GM04503 (cell line): ENCODE measurements at regions not wholly inside any gene's neighbourhood (a gene's known extent, or its start where the extent isn't known, plus 50 kb on each side); places are given as distances from the start of the nearest gene placed in this dataset.

Source experiments
- DNase-seq: peaks from one replicate; pipeline ENCODE4 v3.0.0-alpha.2; 2012; ENCODE audit warnings: low read depth

DNA sequence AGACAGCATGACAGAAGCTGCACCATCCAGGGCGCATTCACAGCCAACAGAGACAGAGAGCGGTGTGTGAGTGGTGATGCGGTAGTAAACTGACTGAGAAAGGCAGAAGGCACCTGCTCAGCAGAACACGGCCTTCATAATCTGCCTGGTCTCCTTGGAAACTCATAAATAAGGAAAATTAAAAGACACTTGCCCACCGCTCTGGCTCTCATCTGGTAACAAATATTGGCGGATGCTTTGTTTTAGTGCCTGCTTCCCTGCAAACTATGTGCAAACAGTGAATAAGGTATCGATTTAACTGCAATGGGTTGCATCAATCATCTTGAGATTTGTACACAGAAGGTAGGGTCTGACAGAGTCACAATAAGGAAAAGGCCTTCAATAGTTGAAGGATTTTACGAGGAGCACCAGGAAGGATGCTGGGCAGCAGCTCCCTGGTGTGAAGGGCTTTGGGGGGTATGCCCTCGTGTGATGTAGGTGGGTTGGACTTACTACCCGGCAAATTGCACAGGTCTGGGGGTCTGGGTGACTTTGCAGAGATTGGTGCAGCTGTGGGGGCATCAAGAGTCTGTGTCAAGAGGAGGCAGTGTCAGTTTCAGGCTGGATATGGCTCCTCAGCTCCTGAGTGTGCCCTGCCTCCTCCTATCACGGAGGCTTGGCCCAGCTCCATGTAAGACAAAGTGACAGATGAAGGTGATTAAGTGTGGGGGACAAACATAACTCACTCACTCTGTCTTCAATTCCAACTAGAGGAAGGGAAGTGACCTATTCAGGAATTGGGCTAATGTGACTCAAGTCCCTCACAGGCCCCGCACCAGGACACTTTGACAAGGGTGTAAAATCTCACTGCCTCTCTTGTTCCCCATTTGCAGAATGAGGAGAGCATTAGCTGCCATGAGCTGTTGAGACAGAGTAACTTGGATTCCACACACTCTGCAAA, 166.7 kb downstream of the ICE1 start:
- no peak for DNase-seq

DNA sequence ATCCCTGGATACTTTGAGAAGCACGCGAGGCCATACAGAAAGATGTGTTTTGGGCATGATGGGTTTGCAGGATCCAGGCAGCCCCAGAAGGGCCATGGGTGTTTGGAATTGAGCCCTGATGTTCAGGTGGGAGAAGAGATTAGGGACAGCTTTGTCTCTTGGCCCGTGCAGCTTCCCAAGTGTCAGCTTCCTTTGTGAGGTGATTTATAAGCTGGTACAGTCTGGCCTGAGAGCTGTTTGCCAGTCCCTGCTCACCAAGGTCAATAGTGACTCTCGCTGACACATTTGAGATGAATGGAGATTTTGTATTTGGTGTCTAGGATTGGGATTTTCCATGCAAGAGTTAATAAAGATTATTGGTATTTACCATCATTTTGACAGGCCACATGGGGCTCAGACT, 165.9 kb downstream of the ICE1 start:
- no peak for DNase-seq

DNA sequence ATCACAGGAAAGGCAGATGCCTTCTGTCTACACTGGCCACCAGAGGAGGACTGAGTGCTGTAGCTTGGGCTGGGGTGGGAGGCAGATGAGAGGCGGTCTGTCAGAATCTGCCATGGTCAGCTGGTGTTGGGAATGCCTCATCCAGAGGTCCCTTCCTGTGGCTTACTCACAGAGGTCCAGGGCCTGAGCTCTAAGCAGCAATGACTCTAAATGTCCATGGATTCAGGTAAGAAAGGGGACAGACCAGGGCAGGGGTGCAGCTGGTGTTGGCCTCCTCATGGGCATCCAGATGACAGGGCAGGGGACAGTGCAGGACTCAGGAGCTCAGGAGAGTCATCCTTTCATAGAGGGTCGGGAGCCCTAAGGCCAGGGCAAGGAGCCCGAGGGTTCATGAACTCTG, 165.0 kb downstream of the ICE1 start:
- DNase-seq: no peak

DNA sequence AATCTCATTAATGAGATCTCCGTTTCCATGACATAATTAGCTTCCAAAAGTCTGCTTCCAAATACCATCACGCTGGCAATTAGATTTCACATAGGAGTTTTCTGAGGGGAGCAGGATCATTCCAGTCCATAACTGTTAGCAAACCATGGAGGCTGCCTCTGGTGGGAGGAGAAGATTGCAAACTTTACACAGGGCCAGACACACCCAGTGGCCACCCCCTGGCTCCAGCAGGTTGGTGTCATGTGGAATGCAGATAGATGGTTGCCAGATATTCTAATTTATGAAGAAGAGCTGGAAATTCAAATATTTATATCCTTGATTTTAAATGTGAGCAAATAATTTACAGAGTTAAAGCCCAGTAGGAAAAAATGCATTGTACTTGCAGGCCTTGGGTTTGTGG, 164.2 kb downstream of the ICE1 start:
- DNase-seq: no peak

DNA sequence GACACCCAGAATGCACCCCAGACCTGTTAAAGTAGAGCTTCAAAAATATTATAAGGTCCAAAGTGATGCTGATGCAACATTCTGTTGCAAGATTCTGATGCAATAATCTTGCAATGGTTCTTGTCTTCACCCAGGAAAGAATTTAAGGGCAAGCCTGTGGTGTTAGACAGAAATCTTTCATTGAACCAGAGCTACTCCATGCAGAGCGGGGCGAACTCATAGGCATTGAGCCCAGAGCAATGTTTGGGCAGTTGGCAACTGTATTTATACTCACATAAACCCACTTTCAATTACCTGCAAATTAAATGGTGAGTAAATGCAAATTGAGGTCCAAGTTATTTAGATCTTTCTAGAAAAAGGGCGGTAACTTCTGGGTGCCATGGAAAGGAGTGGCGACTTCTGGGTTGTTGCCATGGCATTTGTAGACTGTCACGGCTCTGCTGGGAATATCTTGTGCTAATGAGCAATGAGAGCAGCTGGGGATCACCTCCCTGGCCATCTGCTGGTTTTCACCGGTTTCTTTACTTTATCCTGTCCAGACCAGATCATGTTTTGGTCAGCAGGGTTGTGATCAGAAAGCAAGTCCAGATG, 163.4 kb downstream of the ICE1 start:
- no peak for DNase-seq

DNA sequence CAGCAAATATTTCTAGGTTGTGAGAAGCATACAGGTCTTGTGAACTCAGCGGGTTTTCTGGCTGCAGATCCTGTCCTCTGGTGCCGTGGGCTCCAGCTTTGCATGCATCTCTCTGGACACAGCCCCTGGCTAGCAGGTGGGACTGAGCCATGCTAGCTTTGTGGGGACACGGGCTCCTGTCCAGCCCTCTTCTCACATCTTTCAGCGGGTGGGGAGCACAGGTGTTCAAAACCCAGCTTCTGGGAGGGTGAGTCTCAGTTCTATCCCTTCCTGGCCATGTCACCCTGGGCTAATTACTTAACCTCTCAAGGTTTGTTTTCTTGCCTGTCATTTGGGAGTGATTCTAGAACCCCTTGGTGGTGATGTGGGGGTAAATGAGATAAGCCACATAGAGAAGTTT, 162.3 kb downstream of the ICE1 start:
- DNase-seq: no peak

DNA sequence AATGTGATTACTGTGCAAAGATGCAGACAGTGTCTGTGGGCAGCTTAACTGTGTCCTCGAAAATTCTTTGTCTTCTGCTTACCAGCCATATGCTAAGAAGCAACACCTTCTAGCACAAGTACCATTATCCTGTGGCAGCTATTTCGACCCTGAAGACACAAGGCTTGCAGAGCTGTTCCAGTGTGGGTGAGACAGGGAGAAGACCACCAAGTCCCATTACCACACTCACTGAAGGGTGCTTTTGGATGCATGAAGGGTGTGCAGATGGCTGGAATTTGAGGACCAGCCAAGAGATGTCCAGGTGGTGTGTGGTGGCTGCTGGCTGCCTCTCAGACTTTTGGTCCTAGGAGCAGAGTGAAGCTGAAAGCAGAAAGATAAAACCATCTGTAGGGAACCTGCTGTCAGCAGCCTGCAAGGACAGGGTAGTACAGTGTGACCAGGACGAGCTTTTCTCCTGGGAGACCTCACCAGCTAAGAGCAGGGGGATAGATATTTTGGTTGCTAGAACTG, 161.8 kb downstream of the ICE1 start:
- DNase-seq: no peak

DNA sequence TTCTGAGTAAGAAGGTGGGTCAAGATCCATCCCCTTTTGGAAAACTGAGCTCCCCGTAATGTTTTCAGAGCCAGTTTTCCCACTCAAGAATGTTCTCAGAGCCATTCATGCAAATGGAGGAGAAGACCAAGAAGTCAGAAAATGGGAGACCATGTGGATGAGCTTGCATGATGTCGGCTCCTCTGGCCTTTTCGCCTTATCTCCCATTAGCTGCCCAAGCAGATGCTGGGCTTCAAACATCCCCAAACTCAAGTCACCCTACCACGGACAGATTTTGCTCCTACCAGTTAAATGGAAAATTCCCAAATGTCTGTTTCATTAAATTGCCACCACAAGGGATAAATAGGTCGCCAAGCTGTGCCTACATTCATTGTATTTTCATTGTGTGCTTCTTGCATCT, 161.4 kb downstream of the ICE1 start:
- DNase-seq: no peak

DNA sequence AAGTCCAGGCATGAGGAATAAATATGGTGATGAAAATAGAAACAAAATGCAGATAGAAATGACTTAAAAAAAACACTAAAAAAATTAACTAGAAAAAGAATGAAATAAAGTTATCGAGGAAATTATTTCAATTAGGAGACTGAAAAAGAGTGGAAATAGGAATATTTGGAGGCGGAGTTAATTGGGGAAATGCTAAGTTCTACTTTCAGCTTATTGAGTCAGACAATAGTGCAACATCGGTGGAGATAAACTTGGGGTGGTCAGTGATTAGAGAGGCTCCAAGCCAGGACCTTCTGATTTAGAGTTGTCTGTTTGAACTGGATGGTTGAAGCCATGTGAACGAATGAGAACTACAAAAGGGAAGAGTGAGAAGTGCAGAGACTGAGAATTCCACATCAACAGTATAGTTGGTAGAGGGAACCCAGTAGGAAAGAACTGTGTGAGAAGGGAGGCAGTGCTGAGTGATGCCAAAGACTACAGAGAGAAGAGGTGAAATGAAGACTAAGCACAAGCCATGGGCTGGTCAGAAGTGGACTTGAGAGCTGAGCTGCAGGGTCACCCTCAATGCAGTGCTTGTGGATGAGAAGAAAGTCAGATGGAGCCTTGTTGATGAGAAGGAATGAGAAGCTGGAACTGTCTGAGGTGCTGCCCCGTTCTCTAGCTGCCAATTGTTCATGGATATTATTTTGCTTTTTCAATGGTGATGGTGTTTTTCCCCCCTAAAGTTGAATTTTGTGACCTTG, 160.7 kb downstream of the ICE1 start:
- DNase-seq: no peak

DNA sequence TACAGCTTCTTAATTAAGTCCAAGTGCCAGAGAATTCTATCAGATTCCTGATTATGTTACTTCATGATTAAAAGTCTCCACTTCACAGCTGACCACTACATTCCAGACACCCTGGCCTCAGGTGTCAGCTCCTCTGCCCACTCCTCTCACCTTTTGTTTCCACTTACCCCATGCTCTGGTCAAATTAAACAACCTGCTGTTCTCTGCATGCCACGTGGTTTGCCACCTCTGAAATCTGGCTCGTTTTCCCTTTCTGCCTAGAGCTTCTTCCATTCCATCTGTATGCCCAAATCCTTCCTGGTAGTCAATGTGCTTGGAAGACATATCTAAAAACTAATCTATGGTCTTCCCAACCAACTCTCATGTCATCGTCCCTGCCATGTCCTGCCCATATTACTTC, 158.6 kb downstream of the ICE1 start:
- no peak for DNase-seq

DNA sequence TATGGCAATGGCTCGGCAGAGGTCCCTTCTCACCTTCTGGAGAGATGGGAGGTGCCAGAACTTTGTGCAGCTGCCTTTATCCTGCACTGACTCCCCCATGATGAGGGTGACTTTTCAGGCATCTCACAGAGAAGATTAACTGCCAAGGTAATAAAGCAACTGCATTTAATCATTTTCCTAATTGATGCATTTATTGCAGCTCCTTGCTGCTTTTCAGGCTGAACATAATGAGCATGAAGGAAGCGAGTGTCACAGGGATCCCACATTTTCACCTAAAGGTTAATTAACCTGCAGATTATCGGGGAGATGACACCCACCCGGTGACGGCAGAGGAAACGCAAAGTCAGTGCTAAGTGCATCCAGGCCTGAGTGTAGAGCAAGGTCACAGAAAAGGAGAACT, 154.3 kb downstream of the ICE1 start:
- no peak for DNase-seq

DNA sequence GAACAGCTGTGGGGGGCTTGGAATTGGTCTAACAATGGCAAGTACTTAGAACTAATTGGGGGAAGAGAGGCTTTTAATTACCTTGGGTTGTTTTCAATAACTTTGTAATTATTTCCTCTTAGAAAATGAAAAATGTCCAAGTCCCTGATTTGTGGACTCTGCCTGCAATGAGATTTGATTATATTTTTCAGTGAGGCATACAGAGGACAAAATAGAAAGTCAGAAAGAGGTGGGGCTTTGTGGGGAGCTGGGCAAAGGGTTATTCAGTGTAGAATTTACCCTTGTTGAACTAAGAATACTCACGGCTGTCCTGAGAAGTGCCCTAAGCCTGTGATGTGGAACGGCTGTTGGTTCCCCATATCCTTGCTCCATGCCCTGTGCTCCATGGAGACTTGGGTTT, 153.0 kb downstream of the ICE1 start:
- DNase-seq: no peak

DNA sequence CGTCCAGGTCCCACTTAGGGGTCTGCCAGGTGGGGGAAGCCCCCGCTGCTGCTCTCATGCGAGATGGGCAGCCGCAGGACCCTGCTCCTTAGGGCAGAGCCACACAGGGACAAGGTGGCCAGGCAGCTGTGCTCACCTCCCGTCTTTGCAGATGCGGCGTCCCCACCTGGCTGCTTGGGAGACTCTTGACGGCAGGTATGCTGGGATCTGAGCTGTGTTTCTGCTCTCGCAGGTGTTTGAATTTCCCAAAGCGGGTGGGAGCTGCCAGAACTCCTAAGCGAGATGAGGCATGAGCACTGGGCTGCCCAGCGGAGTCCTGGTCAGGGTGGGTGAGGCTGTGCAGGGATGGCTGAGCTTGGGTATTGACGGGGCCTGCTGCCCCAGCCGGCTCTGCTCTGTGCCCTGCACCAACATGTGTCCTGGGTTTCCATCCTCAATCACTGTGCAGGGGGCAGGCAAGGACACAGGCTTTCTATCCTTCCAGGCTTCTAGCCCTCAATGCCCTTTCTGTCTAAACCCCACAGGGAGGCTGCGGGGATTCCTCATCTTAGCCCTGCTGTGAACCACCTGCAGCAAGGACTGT, 151.4 kb downstream of the ICE1 start:
- DNase-seq: no peak

DNA sequence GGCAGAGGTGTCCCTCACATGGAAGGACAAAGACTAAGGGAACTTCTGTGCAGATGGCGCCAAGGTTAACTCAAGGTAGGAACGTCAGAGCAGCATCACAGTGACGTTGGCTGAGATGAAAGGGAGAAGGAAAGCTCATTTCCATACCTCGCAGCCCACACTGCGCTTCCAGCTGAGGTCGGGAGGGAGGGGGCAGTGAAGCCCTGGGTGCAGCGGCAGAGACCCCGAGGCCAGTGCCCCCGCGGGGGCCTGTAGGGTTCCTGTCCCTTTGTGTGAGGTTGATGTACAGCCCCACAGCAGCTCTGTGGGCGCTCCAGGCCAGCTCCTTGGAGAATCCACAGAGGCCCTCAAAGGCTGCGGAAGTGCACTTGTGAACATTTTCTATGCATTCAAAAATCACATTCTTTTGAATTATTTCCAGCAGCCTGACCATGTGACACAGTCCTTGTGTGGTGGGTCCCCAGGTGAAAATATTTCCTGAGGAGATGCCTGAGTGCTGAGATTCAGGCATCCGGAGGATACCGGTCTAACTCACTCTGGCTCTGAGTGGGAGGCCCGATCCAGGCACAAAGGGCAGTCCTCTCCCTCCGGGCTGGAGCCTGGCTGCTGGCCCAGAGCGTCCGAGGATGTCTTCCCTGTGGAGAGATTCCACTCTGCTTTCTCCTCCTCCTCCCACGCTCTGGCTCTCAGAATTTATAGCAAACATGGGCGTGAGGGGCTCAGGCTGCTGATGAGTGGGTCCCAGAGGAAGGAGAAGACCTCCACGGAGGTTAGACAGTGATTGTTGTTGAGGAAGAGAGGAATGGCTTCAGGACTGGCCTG, 150.7 kb downstream of the ICE1 start:
- DNase-seq: no peak

DNA sequence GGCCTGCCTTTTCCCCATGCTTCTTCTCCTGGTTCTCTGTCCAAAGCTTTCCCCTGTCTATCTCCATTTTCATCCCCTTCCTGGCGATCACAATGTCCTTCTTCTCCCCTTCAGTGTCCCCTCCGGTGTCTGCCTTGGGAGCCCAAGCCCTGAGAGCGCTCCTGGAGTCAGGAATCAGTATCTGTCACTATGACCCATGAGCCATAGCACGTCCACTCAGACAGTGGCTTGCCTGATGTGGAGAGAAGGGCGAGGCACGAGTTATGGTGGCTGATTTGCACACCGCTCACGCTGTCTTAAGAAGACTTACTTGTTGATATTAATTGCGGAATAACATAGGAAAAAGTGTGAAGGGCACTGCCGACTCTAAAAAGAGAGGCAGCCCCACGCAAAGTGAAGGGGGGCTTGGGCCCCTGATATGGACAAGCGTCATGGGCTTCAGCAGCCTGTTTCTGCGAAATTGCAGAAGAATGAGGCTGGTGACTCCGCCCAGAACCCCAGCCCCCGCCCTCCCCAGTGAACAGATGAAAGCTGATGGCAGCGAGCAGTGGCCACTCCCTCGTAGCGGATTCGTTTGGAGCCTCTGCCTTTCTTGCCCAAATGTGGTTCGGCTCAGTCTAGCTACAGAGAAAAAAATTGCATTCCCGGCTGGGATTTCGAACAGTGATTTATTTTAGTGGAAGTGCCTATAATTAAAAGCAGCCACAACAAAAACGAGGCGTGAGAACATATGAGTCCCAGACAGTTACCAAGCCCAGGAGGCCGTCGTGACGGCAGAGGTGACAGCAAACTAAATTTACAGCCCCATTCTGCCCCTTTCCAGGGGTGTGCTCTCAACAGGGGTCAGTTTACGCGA, 149.8 kb downstream of the ICE1 start:
- DNase-seq: no peak

DNA sequence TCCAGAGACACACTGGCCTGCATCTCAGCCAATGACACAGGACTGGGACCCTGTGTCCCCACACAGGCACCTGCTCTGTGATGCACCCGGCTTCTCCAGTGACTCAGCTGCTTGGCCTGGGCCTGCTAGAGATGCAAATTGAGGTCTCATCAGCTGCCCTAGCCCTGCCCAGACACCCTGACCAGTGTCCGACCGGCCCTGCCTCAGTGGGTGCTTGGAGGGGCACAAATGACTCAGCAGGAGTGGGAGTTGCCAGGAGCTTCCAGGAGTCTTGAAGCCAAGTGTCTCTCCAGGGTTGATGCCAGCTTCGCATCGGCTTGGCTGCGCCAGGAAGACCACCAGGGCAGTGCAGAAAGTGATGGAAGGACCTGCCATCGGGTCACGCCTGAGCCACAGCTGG, 148.2 kb downstream of the ICE1 start:
- DNase-seq: no peak

DNA sequence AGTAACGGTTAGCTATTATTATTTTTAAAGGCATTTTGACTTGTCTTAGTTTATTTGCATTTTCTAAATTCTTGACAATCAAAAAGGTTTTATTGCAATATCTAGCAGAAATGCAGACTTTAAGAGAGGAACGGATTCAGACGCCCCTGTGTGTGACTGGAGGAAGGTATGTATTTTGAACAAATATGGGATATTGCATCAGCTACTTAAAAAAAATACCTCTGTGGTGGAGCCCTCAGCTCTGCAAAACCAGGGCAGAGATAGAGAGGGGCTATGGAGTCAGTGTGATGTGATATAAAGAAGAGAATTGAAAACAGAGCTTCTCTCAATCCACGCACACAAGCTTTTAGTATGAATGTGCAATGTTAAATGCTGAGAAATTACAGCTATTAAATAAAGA, 142.4 kb downstream of the ICE1 start:
- no peak for DNase-seq

DNA sequence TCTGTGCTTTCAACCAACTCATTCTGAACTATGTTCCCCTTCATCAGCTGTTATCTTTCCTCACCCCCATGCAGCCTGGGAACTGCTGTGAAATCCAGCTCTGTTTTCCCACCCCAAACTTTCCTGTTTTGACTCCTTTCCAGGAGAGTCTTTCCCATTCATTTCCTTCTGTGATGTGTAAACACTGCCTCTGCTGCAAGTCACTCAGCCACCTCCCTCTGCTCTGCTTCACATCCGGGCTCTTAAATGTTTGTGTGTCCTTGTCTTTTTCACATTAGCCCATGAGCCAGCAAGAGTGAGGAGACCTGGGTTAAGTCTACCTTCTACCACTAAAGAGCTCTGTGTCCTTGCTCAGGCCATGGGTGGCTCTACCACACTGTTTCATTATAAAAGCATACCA, 137.5 kb downstream of the ICE1 start:
- DNase-seq: no peak

DNA sequence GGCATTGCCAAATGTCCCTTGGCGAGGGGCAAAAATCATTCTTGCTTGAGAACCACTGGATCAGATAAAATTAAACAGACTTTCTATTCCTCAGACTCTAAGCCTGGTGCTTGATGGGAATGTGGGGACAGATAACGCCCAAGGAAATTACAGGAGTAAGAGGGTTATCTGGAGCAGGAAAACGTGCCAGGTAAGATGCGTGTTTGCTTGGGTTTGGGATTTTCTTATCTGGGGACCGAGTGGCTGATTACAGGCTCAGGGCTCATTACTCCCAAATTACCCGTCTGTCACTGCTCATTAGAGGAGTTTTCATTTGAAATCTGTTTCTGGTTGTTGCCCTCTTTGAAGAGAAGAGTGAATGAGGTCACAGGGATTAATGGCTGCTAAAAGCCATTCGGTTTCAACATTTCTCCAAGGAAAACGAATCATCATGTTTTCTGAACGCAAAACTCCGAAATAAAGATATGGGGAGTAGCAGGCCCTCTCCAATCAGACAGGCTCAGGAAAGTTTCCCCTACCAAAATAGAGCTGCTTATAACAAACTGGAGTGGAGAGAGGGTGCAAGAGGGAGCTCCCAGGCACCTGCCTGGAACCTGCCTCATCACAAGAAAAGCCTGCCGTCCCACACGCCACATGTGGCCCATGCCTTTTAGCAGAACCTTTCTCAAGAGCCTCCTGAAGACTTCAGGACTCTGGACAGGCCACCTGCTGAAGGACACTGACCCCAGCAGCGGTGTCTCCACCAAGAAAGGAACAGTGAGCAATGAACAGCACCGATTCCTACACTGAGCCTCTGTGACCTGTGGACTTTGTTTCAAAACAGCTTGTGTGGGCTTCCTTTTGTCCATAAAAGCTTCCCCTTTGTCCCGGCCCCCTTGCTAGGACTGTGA, 136.4 kb downstream of the ICE1 start:
- DNase-seq: no peak

DNA sequence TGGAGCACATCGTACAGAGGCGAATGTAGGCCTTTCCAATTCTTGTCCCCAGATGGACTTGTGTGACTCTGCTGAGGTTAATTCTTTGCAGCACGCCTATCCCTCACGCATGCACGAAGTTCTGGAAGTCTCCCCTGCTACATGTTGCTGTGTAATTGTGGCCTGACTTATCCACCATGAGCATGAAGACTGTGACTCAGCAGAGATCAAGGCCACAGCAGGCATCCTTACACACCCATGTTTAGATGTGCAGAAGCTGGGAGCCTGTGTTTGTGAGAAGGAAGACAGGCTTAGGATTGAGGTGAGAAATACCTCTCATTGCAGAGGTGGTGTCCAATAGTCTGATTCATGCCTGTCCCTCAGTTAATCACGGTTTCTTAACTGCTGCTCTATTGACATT, 135.6 kb downstream of the ICE1 start:
- DNase-seq: no peak
